HCT116 (cell line): ENCODE measurements at regions not wholly inside any gene's neighbourhood (a gene's known extent, or its start where the extent isn't known, plus 50 kb on each side); places are given as distances from the start of the nearest gene placed in this dataset.

Experiments
- ATAC-seq: fragments of 200-7000 bp; cut with Tn5 transposase; 2 replicates; pipeline ENCODE4 v1.9.1; 2020; ENCODE audit warnings: mild to moderate bottlenecking, moderate library complexity
- BruUV-seq: library from RNA; stranded (reverse); fragments of 400-500 nt; replicated peaks from 2 replicates; lab custom pipeline; 2021; lab: Mats Ljungman, UMichigan
- CTCF ChIA-PET: fragments of 300-600 bp; sonication (Branson Sonifier 250); formaldehyde crosslinking; loops from one replicate; lab custom pipeline; 2021; ENCODE audit warnings: antibody characterized with exemption; lab: Charles Lee
- POLR2A ChIA-PET: fragments of 300-600, 350-600 bp; sonication (Branson Sonifier 250); formaldehyde crosslinking; loops from one replicate; lab custom pipeline; 2021; ENCODE audit warnings: antibody characterized with exemption; lab: Charles Lee
- RAD21 ChIA-PET, 2 experiments: fragments of 300-600 bp; sonication (Branson Sonifier 250); formaldehyde crosslinking; loops; one replicate each; lab custom pipeline; 2023; ENCODE audit warnings: low total read pairs in 2 of 2; ENCODE audit not compliant: uncharacterized antibody in 2 of 2, unreplicated experiment in 2 of 2, low non-redundant PET in 1 of 2; lab: Charles Lee
- DNase-seq: peaks from one replicate; pipeline ENCODE4 v3.0.0-alpha.2; 2010; ENCODE audit warnings: low read depth, low spot score
- H2AFZ ChIP-seq: fragments of 200-600 bp; shearing (Covaris generic), sonication (generic); 2 replicates; pipeline ENCODE4 v1.6.1; 2017; ENCODE audit warnings: low read depth, mixed run types, mixed read lengths, antibody characterized with exemption, low read length; ENCODE audit not compliant: poor library complexity, severe bottlenecking
- H3K27ac ChIP-seq: 2 replicates; pipeline ENCODE4 v1.5.1; 2012; ENCODE audit warnings: low read depth, low read length
- H3K27me3 ChIP-seq: fragments of 200-600 bp; sonication (generic); 2 replicates; pipeline ENCODE4 v1.6.1; 2016; ENCODE audit warnings: mixed run types, low read length, mixed read lengths; ENCODE audit not compliant: insufficient read depth
- H3K36me3 ChIP-seq, 2 experiments: fragments of 200-500 bp in 1 of 2; fragments of 200-600 bp in 1 of 2; sonication (Bioruptor generic) in 1 of 2; sonication (generic) in 1 of 2; 2 replicates each; pipeline versions ENCODE4 v1.5.1 to v1.6.1; 2014 to 2016; ENCODE audit warnings: low read length in 2 of 2, inconsistent platforms in 1 of 2, mixed read lengths in 1 of 2, mixed run types in 1 of 2; ENCODE audit not compliant: insufficient read depth in 2 of 2, control insufficient read depth in 1 of 2
- H3K4me1 ChIP-seq, 2 experiments: fragments of 200-600 bp in 1 of 2; sonication (generic) in 1 of 2; 2 replicates each; pipeline versions ENCODE4 v1.5.1 to v1.6.1; 2012 to 2017; ENCODE audit warnings: low read length in 2 of 2, inconsistent platforms in 1 of 2, mild to moderate bottlenecking in 1 of 2, mixed read lengths in 1 of 2, mixed run types in 1 of 2, moderate library complexity in 1 of 2; ENCODE audit not compliant: insufficient read depth in 2 of 2, control insufficient read depth in 1 of 2
- H3K4me2 ChIP-seq: fragments of 200-600 bp; sonication (generic); 2 replicates; pipeline ENCODE4 v1.6.1; 2017; ENCODE audit warnings: mixed run types, low read length, mixed read lengths
- H3K4me3 ChIP-seq, 2 experiments: fragments of 200-600 bp in 1 of 2; sonication (generic) in 1 of 2; replicated peaks in 1 of 2; 2 replicates each; pipeline ENCODE4 v1.5.1; 2011 to 2016; ENCODE audit warnings: low read length in 2 of 2, control low read depth in 1 of 2, low read depth in 1 of 2, mild to moderate bottlenecking in 1 of 2, mixed read lengths in 1 of 2, mixed run types in 1 of 2
- H3K79me2 ChIP-seq: fragments of 200-600 bp; sonication (generic); 2 replicates; pipeline ENCODE4 v1.6.1; 2017; ENCODE audit warnings: mild to moderate bottlenecking, mixed run types, low read length, moderate library complexity, mixed read lengths; ENCODE audit not compliant: insufficient read depth
- H3K9ac ChIP-seq: fragments of 200-600 bp; sonication (generic); 2 replicates; pipeline ENCODE4 v1.6.1; 2016; ENCODE audit warnings: low read length, mixed read lengths
- H3K9me2 ChIP-seq: fragments of 200-600 bp; sonication (generic), shearing (Covaris generic); 2 replicates; pipeline ENCODE4 v1.6.1; 2017; ENCODE audit warnings: mixed run types, mild to moderate bottlenecking, moderate library complexity; ENCODE audit not compliant: insufficient read depth
- H3K9me3 ChIP-seq, 2 experiments: fragments of 200-500 bp in 1 of 2; fragments of 200-600 bp in 1 of 2; sonication (Bioruptor generic) in 1 of 2; sonication (generic) in 1 of 2; 2 replicates each; pipeline ENCODE4 v1.6.1; 2014 to 2017; ENCODE audit warnings: low read length in 2 of 2, mixed read lengths in 2 of 2, inconsistent platforms in 1 of 2, low read depth in 1 of 2, mild to moderate bottlenecking in 1 of 2, mixed run types in 1 of 2, moderate library complexity in 1 of 2; ENCODE audit not compliant: control insufficient read depth in 1 of 2, insufficient read depth in 1 of 2
- H4K20me1 ChIP-seq: fragments of 200-600 bp; sonication (generic), shearing (Covaris generic); 2 replicates; pipeline ENCODE4 v1.6.1; 2017; ENCODE audit warnings: mixed run types, mild to moderate bottlenecking, moderate library complexity; ENCODE audit not compliant: insufficient read depth
- CEBPB ChIP-seq: IDR thresholded peaks from 2 replicates; pipeline ENCODE4 v1.6.1; 2012; ENCODE audit warnings: low read depth
- CTCF ChIP-seq, 3 experiments: fragments of 200-600 bp in 1 of 3; sonication (generic) in 1 of 3; IDR thresholded peaks in 2 of 3; conservative IDR thresholded peaks in 1 of 3; 2 replicates each; pipeline ENCODE4 v1.5.1; 2012 to 2017; ENCODE audit warnings: low read depth in 2 of 3, low read length in 2 of 3, antibody characterized with exemption in 1 of 3, borderline replicate concordance in 1 of 3, control low read depth in 1 of 3, mild to moderate bottlenecking in 1 of 3, mixed read lengths in 1 of 3, mixed run types in 1 of 3, moderate library complexity in 1 of 3; ENCODE audit not compliant: insufficient read depth in 1 of 3
- EGR1 ChIP-seq: IDR thresholded peaks from 2 replicates; pipeline ENCODE4 v1.6.1; 2012; ENCODE audit warnings: low read depth
- EZH2 ChIP-seq: fragments of 200-600 bp; sonication (generic); IDR thresholded peaks from 2 replicates; pipeline ENCODE4 v1.6.1; 2017; ENCODE audit warnings: antibody characterized with exemption, mixed run types
- FOSL1 ChIP-seq: IDR thresholded peaks from 2 replicates; pipeline ENCODE4 v1.6.1; 2012; ENCODE audit warnings: low read depth
- JUND ChIP-seq: IDR thresholded peaks from 2 replicates; pipeline ENCODE4 v1.6.1; 2012
- MAX ChIP-seq: IDR thresholded peaks from 2 replicates; pipeline ENCODE4 v1.6.1; 2012
- SP1 ChIP-seq: IDR thresholded peaks from 2 replicates; pipeline ENCODE4 v1.6.1; 2012; ENCODE audit warnings: low read depth
- SRF ChIP-seq: IDR thresholded peaks from 2 replicates; pipeline ENCODE4 v1.6.1; 2012; ENCODE audit warnings: low read depth
- YY1 ChIP-seq: IDR thresholded peaks from 2 replicates; pipeline ENCODE4 v1.6.1; 2011; ENCODE audit warnings: low read length, low read depth, moderate library complexity, mild to moderate bottlenecking; ENCODE audit not compliant: insufficient replicate concordance; ENCODE audit errors: extremely low read depth
- ZNF274 ChIP-seq: fragments of 200-500 bp; sonication (Bioruptor generic); IDR thresholded peaks from 2 replicates; pipeline ENCODE4 v1.6.1; 2014; ENCODE audit warnings: mild to moderate bottlenecking, low read depth, low read length, inconsistent platforms
- intact Hi-C: fragments of 100-400 bp; cut with micrococcal nuclease; formaldehyde crosslinking; loops from 2 replicates; pipeline ENCODE4 v1.10.0; 2022
- TF ChIP-seq, protein P1 (sequence below): IDR thresholded peaks from 2 replicates; pipeline ENCODE4 v1.6.1; 2012; ENCODE audit warnings: low read depth
- TF ChIP-seq, protein P2 (sequence below): IDR thresholded peaks from 2 replicates; pipeline ENCODE4 v1.6.1; 2012
- TF ChIP-seq, protein P3 (sequence below): IDR thresholded peaks from 2 replicates; pipeline ENCODE4 v1.6.1; 2011; ENCODE audit warnings: mild to moderate bottlenecking, low read length, moderate library complexity; ENCODE audit not compliant: insufficient replicate concordance; ENCODE audit errors: extremely low read depth

DNA sequence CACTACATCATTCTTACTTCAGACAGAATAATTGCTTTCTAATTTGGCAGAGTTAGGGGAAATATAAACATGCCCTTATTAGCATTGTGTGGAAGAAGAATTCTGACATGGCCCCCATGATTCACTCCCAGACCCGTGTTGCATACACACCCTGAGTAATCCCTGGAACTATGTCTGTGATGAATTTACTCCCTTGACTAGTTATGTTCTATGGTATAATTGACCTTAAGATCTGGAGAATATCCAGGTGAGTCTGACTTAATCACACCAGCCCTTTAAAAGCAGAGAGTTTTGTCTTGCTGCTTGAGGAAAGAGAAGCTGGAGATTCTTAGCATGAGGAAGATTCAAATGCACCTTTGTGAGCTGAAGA is 262.9 kb downstream of the SOX4 start:
- Histone ChIP-seq H3K36me3 (no peaks in the 10 kb centered on the region), H3K27me3 (no peaks in the 10 kb centered on the region)
- TF ChIP-seq YY1 = no peak
- TF ChIP-seq FOSL1 = no peak
- TF ChIP-seq JUND = no peak
- TF ChIP-seq MAX = no peak
- TF ChIP-seq, protein P1, sequence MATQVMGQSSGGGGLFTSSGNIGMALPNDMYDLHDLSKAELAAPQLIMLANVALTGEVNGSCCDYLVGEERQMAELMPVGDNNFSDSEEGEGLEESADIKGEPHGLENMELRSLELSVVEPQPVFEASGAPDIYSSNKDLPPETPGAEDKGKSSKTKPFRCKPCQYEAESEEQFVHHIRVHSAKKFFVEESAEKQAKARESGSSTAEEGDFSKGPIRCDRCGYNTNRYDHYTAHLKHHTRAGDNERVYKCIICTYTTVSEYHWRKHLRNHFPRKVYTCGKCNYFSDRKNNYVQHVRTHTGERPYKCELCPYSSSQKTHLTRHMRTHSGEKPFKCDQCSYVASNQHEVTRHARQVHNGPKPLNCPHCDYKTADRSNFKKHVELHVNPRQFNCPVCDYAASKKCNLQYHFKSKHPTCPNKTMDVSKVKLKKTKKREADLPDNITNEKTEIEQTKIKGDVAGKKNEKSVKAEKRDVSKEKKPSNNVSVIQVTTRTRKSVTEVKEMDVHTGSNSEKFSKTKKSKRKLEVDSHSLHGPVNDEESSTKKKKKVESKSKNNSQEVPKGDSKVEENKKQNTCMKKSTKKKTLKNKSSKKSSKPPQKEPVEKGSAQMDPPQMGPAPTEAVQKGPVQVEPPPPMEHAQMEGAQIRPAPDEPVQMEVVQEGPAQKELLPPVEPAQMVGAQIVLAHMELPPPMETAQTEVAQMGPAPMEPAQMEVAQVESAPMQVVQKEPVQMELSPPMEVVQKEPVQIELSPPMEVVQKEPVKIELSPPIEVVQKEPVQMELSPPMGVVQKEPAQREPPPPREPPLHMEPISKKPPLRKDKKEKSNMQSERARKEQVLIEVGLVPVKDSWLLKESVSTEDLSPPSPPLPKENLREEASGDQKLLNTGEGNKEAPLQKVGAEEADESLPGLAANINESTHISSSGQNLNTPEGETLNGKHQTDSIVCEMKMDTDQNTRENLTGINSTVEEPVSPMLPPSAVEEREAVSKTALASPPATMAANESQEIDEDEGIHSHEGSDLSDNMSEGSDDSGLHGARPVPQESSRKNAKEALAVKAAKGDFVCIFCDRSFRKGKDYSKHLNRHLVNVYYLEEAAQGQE = no peak
- TF ChIP-seq SP1 = no peak
- TF ChIP-seq EGR1 = no peak
- TF ChIP-seq CTCF (IDR thresholded peaks at IDR 0.05 in 2 of 3, conservative IDR thresholded peaks at IDR 0.05 in 1 of 3; ENCODE audit: borderline replicate concordance in 1 of 3, insufficient read depth in 1 of 3, low read depth in 2 of 3, low read length in 2 of 3) = no peak
- TF ChIP-seq, protein P2, sequence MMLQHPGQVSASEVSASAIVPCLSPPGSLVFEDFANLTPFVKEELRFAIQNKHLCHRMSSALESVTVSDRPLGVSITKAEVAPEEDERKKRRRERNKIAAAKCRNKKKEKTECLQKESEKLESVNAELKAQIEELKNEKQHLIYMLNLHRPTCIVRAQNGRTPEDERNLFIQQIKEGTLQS = no peak
- TF ChIP-seq SRF = no peak
- TF ChIP-seq, protein P3, sequence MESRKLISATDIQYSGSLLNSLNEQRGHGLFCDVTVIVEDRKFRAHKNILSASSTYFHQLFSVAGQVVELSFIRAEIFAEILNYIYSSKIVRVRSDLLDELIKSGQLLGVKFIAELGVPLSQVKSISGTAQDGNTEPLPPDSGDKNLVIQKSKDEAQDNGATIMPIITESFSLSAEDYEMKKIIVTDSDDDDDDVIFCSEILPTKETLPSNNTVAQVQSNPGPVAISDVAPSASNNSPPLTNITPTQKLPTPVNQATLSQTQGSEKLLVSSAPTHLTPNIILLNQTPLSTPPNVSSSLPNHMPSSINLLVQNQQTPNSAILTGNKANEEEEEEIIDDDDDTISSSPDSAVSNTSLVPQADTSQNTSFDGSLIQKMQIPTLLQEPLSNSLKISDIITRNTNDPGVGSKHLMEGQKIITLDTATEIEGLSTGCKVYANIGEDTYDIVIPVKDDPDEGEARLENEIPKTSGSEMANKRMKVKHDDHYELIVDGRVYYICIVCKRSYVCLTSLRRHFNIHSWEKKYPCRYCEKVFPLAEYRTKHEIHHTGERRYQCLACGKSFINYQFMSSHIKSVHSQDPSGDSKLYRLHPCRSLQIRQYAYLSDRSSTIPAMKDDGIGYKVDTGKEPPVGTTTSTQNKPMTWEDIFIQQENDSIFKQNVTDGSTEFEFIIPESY = no peak
- no peak for TF ChIP-seq EZH2
- TF ChIP-seq CEBPB = no peak
- no peak for TF ChIP-seq ZNF274
- TF ChIP-seq, all 23 proteins: peak for 0
- ChIA-PET RAD21 (no interaction called here), CTCF (no interaction called here), POLR2A (no interaction called here)
- no peak overlapping the region for H3K27ac ChIP-seq
- no peaks in the 10 kb centered on the region for H4K20me1 ChIP-seq
- H3K4me2 ChIP-seq = no peak overlapping the region
- H3K4me3 ChIP-seq = no peak overlapping the region
- DNase-seq (no peak), ATAC-seq (no peak)
- no peaks in the 10 kb centered on the region for H3K4me1 ChIP-seq
- BruUV-seq = no TSS peak
- H3K9me2 ChIP-seq = no peaks in the 10 kb centered on the region
- no peaks in the 10 kb centered on the region for H3K9me3 ChIP-seq
- H3K9ac ChIP-seq = no peak overlapping the region
- no peaks in the 10 kb centered on the region for H3K79me2 ChIP-seq
- H2AFZ ChIP-seq = no peak overlapping the region
- intact Hi-C loops = no loop called here
